GM23338 (cell line): ENCODE measurements at regions not wholly inside any gene's neighbourhood (a gene's known extent, or its start where the extent isn't known, plus 50 kb on each side); places are given as distances from the start of the nearest gene placed in this dataset.

Source experiments
- ATAC-seq: fragments of 200-7000 bp; cut with Tn5 transposase; 3 replicates; pipeline ENCODE4 v1.9.1; 2020
- DNase-seq: peaks from one replicate; pipeline ENCODE4 v3.0.0-alpha.2; 2015; ENCODE audit warnings: low spot score
- H2AFZ ChIP-seq: fragments of 200-600 bp; sonication (generic); 2 replicates; pipeline ENCODE4 v1.8.0; 2016; ENCODE audit warnings: antibody characterized with exemption, mild to moderate bottlenecking, moderate library complexity
- H3F3A ChIP-seq: fragments of 200-600 bp; sonication (generic); replicated peaks from 2 replicates; pipeline ENCODE4 v1.8.0; 2017; ENCODE audit warnings: antibody characterized with exemption, mixed run types, low read depth
- H3K27ac ChIP-seq: fragments of 200-600 bp; sonication (generic); 2 replicates; pipeline ENCODE4 v1.6.1; 2016; ENCODE audit warnings: low read depth
- H3K27me3 ChIP-seq: fragments of 200-600 bp; sonication (generic); 2 replicates; pipeline ENCODE4 v1.8.0; 2016; ENCODE audit warnings: mild to moderate bottlenecking, mixed run types, moderate library complexity; ENCODE audit not compliant: insufficient read depth
- H3K36me3 ChIP-seq: fragments of 200-600 bp; sonication (generic); 2 replicates; pipeline ENCODE4 v1.8.0; 2016; ENCODE audit warnings: mild to moderate bottlenecking; ENCODE audit not compliant: insufficient read depth
- H3K4me1 ChIP-seq: fragments of 200-600 bp; sonication (generic); 2 replicates; pipeline ENCODE4 v1.8.0; 2016; ENCODE audit warnings: mild to moderate bottlenecking, moderate library complexity; ENCODE audit not compliant: insufficient read depth
- H3K4me2 ChIP-seq: fragments of 200-600 bp; sonication (generic); 2 replicates; pipeline ENCODE4 v1.7.1; 2017; ENCODE audit warnings: mixed run types
- H3K4me3 ChIP-seq: fragments of 200-600 bp; sonication (generic); 2 replicates; pipeline ENCODE4 v1.6.1; 2016; ENCODE audit warnings: mixed run types
- H3K79me2 ChIP-seq: fragments of 200-600 bp; sonication (generic); replicated peaks from 2 replicates; pipeline ENCODE4 v1.8.0; 2017; ENCODE audit warnings: mild to moderate bottlenecking; ENCODE audit not compliant: insufficient read depth
- H3K9me2 ChIP-seq: fragments of 200-600 bp; sonication (generic); 2 replicates; pipeline ENCODE4 v1.8.0; 2017; ENCODE audit not compliant: insufficient read depth
- H4K20me1 ChIP-seq: fragments of 200-600 bp; sonication (generic); replicated peaks from 2 replicates; pipeline ENCODE4 v1.8.0; 2017; ENCODE audit warnings: mild to moderate bottlenecking; ENCODE audit not compliant: insufficient read depth
- H3K27ac Mint-ChIP-seq: 2 replicates; pipeline ENCODE4 v1.8.0; 2020; ENCODE audit warnings: inconsistent platforms, mild to moderate bottlenecking, moderate library complexity, mixed read lengths
- H3K27me3 Mint-ChIP-seq: 3 replicates; pipeline ENCODE4 v1.8.0; 2022; ENCODE audit warnings: low read depth, mild to moderate bottlenecking, moderate library complexity, mixed read lengths, inconsistent platforms; ENCODE audit not compliant: insufficient read depth, poor library complexity
- H3K36me3 Mint-ChIP-seq: 3 replicates; pipeline ENCODE4 v1.8.0; 2021; ENCODE audit warnings: low read depth, mild to moderate bottlenecking, inconsistent platforms, moderate library complexity, mixed read lengths
- H3K4me1 Mint-ChIP-seq: 3 replicates; pipeline ENCODE4 v1.8.0; 2020; ENCODE audit warnings: mild to moderate bottlenecking, inconsistent platforms, mixed read lengths
- H3K4me3 Mint-ChIP-seq: 3 replicates; pipeline ENCODE4 v1.8.0; 2021; ENCODE audit warnings: moderate library complexity, mild to moderate bottlenecking, inconsistent platforms, mixed read lengths
- H3K9me3 Mint-ChIP-seq: 3 replicates; pipeline ENCODE4 v1.8.0; 2020; ENCODE audit warnings: moderate library complexity, mild to moderate bottlenecking, inconsistent platforms, mixed read lengths
- EZH2 ChIP-seq: fragments of 200-600 bp; sonication (generic); IDR thresholded peaks from one replicate; pipeline ENCODE4 v1.8.0; 2017; ENCODE audit warnings: antibody characterized with exemption, mild to moderate bottlenecking, low read depth; ENCODE audit not compliant: unreplicated experiment
- EZH2phosphoT487 ChIP-seq: fragments of 200-600 bp; sonication (generic); IDR thresholded peaks from one replicate; pipeline ENCODE4 v1.8.1; 2018; ENCODE audit warnings: antibody characterized with exemption; ENCODE audit not compliant: unreplicated experiment
- POLR2AphosphoS5 ChIP-seq: IDR thresholded peaks from 2 replicates; pipeline ENCODE4 v1.6.1; 2016; ENCODE audit warnings: antibody characterized with exemption, low read depth
- STAT1 ChIP-seq: IDR thresholded peaks from one replicate; pipeline ENCODE4 v1.6.1; 2016; ENCODE audit warnings: antibody characterized with exemption; ENCODE audit not compliant: unreplicated experiment
- ZNF114 ChIP-seq: fragments of 250-450 bp; sonication (Bioruptor Pico); IDR thresholded peaks from 2 replicates; pipeline ENCODE4 v1.5.0; 2020; ENCODE audit warnings: mild to moderate bottlenecking, moderate library complexity
- ZNF331 ChIP-seq: fragments of 250-450 bp; sonication (Bioruptor Pico); IDR thresholded peaks from 2 replicates; pipeline ENCODE4 v1.5.0; 2020; ENCODE audit warnings: low read depth, mild to moderate bottlenecking, moderate library complexity
- TF ChIP-seq, protein P1 (sequence below): IDR thresholded peaks from one replicate; pipeline ENCODE4 v1.6.1; 2018; ENCODE audit warnings: antibody characterized with exemption; ENCODE audit not compliant: unreplicated experiment
- TF ChIP-seq, protein P2 (sequence below), 2 experiments: fragments of 200-600 bp in 1 of 2; sonication (generic) in 1 of 2; conservative IDR thresholded peaks; 2 replicates each; pipeline versions ENCODE4 v1.5.1 to v1.6.1; 2016 to 2017; ENCODE audit warnings: antibody characterized with exemption in 2 of 2, low read depth in 2 of 2, mild to moderate bottlenecking in 2 of 2, moderate library complexity in 1 of 2
- TF ChIP-seq, protein P3 (sequence below): IDR thresholded peaks from 2 replicates; pipeline ENCODE4 v1.6.1; 2016; ENCODE audit warnings: antibody characterized with exemption
- TF ChIP-seq, protein P4 (sequence below): fragments of 250-450 bp; sonication (Bioruptor Pico); IDR thresholded peaks from 2 replicates; pipeline ENCODE4 v1.5.0; 2020; ENCODE audit warnings: mild to moderate bottlenecking, moderate library complexity

DNA sequence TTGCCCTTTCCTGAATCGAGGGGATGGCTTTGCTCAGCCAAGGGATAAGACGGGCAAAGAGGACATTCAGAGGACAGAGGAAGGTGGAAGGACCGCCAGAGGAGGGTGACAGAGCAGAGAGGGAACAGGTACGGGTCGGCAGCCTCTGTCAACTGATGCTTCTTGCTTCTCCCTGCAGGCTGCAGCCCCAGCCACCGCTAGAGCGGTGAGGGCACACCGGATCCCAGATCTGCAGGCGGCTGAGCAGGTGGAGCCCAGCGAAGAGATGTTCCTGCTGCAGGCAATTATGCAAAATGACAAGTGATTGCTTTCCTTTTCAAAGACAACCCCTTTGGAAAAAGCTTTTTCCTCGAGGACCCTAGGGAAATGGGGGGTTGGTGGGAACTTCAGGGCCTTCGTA is 181.9 kb upstream of the ANKRD30A start:
- no peaks in the 10 kb centered on the region for H4K20me1 ChIP-seq
- H3K4me1 ChIP-seq, result no peaks in the 10 kb centered on the region
- peaks cover 6% of the 10 kb centered on the region; the same call in 1 of the 2 replicates for H3K36me3 ChIP-seq
- no peak for TF ChIP-seq ZNF114 (CRISPR knock-in tag)
- TF ChIP-seq, protein P1, sequence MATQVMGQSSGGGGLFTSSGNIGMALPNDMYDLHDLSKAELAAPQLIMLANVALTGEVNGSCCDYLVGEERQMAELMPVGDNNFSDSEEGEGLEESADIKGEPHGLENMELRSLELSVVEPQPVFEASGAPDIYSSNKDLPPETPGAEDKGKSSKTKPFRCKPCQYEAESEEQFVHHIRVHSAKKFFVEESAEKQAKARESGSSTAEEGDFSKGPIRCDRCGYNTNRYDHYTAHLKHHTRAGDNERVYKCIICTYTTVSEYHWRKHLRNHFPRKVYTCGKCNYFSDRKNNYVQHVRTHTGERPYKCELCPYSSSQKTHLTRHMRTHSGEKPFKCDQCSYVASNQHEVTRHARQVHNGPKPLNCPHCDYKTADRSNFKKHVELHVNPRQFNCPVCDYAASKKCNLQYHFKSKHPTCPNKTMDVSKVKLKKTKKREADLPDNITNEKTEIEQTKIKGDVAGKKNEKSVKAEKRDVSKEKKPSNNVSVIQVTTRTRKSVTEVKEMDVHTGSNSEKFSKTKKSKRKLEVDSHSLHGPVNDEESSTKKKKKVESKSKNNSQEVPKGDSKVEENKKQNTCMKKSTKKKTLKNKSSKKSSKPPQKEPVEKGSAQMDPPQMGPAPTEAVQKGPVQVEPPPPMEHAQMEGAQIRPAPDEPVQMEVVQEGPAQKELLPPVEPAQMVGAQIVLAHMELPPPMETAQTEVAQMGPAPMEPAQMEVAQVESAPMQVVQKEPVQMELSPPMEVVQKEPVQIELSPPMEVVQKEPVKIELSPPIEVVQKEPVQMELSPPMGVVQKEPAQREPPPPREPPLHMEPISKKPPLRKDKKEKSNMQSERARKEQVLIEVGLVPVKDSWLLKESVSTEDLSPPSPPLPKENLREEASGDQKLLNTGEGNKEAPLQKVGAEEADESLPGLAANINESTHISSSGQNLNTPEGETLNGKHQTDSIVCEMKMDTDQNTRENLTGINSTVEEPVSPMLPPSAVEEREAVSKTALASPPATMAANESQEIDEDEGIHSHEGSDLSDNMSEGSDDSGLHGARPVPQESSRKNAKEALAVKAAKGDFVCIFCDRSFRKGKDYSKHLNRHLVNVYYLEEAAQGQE, result no peak
- TF ChIP-seq, protein P2, sequence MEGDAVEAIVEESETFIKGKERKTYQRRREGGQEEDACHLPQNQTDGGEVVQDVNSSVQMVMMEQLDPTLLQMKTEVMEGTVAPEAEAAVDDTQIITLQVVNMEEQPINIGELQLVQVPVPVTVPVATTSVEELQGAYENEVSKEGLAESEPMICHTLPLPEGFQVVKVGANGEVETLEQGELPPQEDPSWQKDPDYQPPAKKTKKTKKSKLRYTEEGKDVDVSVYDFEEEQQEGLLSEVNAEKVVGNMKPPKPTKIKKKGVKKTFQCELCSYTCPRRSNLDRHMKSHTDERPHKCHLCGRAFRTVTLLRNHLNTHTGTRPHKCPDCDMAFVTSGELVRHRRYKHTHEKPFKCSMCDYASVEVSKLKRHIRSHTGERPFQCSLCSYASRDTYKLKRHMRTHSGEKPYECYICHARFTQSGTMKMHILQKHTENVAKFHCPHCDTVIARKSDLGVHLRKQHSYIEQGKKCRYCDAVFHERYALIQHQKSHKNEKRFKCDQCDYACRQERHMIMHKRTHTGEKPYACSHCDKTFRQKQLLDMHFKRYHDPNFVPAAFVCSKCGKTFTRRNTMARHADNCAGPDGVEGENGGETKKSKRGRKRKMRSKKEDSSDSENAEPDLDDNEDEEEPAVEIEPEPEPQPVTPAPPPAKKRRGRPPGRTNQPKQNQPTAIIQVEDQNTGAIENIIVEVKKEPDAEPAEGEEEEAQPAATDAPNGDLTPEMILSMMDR (conservative IDR thresholded peaks at IDR 0.05; ENCODE audit: low read depth in 2 of 2), result no peak
- TF ChIP-seq POLR2AphosphoS5, result no peak
- no peak for TF ChIP-seq EZH2
- TF ChIP-seq ZNF331 (CRISPR knock-in tag), result no peak
- H3K4me3 ChIP-seq, result no peak overlapping the region
- no peak overlapping the region for H3K27ac Mint-ChIP-seq
- H3K27me3 Mint-ChIP-seq, result peaks cover 2% of the 10 kb centered on the region
- H3K4me1 Mint-ChIP-seq, result no peaks in the 10 kb centered on the region; the same call in 2 of the 3 replicates
- H3K9me3 Mint-ChIP-seq, result peaks cover 97% of the 10 kb centered on the region
- DNase-seq, result no peak
- no peaks in the 10 kb centered on the region for H3F3A ChIP-seq
- H3K4me3 Mint-ChIP-seq, result no peak overlapping the region
- no peaks in the 10 kb centered on the region for H3K27me3 ChIP-seq
- ATAC-seq, result no peak
- H3K27ac ChIP-seq, result no peak overlapping the region
- H3K79me2 ChIP-seq, result no peaks in the 10 kb centered on the region
- H2AFZ ChIP-seq, result no peak overlapping the region
- no peaks in the 10 kb centered on the region for H3K9me2 ChIP-seq
- peaks cover 35% of the 10 kb centered on the region for H3K36me3 Mint-ChIP-seq
- no peak overlapping the region for H3K4me2 ChIP-seq

DNA sequence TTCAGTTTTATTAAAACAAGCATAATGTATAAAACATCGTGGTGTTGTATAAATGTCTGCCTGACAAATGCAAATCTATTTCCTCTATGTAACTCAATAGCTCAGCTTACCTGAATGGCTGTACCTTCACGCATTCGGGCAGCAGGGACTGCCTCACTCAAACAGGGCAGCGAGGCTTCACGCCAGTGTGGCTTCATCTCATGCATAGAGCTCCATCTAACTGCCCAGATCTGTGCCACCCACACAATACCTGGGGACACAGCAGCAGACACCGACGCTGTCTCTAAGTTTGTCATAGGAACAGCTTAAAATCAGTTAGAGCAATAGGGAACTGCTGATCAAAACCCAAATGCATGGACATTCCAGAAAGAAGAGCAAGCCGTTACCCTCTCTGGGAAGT is 182.8 kb upstream of the ANKRD30A start:
- H3K9me3 Mint-ChIP-seq, result peaks cover 89% of the 10 kb centered on the region
- no peaks in the 10 kb centered on the region for H3K27me3 ChIP-seq
- no peak for TF ChIP-seq STAT1
- TF ChIP-seq, protein P3, sequence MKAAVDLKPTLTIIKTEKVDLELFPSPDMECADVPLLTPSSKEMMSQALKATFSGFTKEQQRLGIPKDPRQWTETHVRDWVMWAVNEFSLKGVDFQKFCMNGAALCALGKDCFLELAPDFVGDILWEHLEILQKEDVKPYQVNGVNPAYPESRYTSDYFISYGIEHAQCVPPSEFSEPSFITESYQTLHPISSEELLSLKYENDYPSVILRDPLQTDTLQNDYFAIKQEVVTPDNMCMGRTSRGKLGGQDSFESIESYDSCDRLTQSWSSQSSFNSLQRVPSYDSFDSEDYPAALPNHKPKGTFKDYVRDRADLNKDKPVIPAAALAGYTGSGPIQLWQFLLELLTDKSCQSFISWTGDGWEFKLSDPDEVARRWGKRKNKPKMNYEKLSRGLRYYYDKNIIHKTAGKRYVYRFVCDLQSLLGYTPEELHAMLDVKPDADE, result no peak
- no peak for TF ChIP-seq EZH2phosphoT487
- TF ChIP-seq ZNF331 (CRISPR knock-in tag), result no peak
- TF ChIP-seq EZH2, result no peak
- TF ChIP-seq, protein P4, sequence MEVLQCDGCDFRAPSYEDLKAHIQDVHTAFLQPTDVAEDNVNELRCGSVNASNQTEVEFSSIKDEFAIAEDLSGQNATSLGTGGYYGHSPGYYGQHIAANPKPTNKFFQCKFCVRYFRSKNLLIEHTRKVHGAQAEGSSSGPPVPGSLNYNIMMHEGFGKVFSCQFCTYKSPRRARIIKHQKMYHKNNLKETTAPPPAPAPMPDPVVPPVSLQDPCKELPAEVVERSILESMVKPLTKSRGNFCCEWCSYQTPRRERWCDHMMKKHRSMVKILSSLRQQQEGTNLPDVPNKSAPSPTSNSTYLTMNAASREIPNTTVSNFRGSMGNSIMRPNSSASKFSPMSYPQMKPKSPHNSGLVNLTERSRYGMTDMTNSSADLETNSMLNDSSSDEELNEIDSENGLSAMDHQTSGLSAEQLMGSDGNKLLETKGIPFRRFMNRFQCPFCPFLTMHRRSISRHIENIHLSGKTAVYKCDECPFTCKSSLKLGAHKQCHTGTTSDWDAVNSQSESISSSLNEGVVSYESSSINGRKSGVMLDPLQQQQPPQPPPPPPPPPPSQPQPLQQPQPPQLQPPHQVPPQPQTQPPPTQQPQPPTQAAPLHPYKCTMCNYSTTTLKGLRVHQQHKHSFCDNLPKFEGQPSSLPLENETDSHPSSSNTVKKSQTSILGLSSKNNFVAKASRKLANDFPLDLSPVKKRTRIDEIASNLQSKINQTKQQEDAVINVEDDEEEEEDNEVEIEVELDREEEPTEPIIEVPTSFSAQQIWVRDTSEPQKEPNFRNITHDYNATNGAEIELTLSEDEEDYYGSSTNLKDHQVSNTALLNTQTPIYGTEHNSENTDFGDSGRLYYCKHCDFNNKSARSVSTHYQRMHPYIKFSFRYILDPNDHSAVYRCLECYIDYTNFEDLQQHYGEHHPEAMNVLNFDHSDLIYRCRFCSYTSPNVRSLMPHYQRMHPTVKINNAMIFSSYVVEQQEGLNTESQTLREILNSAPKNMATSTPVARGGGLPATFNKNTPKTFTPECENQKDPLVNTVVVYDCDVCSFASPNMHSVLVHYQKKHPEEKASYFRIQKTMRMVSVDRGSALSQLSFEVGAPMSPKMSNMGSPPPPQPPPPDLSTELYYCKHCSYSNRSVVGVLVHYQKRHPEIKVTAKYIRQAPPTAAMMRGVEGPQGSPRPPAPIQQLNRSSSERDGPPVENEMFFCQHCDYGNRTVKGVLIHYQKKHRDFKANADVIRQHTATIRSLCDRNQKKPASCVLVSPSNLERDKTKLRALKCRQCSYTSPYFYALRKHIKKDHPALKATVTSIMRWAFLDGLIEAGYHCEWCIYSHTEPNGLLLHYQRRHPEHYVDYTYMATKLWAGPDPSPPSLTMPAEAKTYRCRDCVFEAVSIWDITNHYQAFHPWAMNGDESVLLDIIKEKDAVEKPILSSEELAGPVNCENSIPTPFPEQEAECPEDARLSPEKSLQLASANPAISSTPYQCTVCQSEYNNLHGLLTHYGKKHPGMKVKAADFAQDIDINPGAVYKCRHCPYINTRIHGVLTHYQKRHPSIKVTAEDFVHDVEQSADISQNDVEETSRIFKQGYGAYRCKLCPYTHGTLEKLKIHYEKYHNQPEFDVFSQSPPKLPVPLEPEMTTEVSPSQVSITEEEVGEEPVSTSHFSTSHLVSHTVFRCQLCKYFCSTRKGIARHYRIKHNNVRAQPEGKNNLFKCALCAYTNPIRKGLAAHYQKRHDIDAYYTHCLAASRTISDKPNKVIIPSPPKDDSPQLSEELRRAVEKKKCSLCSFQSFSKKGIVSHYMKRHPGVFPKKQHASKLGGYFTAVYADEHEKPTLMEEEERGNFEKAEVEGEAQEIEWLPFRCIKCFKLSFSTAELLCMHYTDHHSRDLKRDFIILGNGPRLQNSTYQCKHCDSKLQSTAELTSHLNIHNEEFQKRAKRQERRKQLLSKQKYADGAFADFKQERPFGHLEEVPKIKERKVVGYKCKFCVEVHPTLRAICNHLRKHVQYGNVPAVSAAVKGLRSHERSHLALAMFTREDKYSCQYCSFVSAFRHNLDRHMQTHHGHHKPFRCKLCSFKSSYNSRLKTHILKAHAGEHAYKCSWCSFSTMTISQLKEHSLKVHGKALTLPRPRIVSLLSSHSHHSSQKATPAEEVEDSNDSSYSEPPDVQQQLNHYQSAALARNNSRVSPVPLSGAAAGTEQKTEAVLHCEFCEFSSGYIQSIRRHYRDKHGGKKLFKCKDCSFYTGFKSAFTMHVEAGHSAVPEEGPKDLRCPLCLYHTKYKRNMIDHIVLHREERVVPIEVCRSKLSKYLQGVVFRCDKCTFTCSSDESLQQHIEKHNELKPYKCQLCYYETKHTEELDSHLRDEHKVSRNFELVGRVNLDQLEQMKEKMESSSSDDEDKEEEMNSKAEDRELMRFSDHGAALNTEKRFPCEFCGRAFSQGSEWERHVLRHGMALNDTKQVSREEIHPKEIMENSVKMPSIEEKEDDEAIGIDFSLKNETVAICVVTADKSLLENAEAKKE (CRISPR knock-in tag), result no peak

More for the DNA sequence above, 182.8 kb upstream of the ANKRD30A start:
- DNase-seq (no peak), ATAC-seq (no peak)
- no peaks in the 10 kb centered on the region for H4K20me1 ChIP-seq
- no peaks in the 10 kb centered on the region for H3K9me2 ChIP-seq
- H3K4me3 ChIP-seq, result no peak overlapping the region
- H2AFZ ChIP-seq, result no peak overlapping the region
- H3K27me3 Mint-ChIP-seq, result peaks cover 2% of the 10 kb centered on the region
- H3K4me1 ChIP-seq, result no peaks in the 10 kb centered on the region
- no peak overlapping the region for H3K4me2 ChIP-seq
- H3K27ac ChIP-seq, result no peak overlapping the region
- H3K4me1 Mint-ChIP-seq, result no peaks in the 10 kb centered on the region; the same call in 2 of the 3 replicates
- no peaks in the 10 kb centered on the region for H3F3A ChIP-seq
- H3K36me3 ChIP-seq, result no peaks in the 10 kb centered on the region; the same call in 1 of the 2 replicates
- no peak overlapping the region for H3K27ac Mint-ChIP-seq
- peaks cover 29% of the 10 kb centered on the region for H3K36me3 Mint-ChIP-seq
- H3K79me2 ChIP-seq, result no peaks in the 10 kb centered on the region
- H3K4me3 Mint-ChIP-seq, result no peak overlapping the region
